HG03378 (cell line): ENCODE measurements at regions not wholly inside any gene's neighbourhood (a gene's known extent, or its start where the extent isn't known, plus 50 kb on each side); places are given as distances from the start of the nearest gene placed in this dataset.
"Not testable (repeated sequence)": the region's sequence is repeated elsewhere in the genome, so short reads cannot be mapped to it uniquely, and the experiment has no call there.

Experiments used
- ATAC-seq: cut with Tn5 transposase; IDR thresholded peaks from one replicate; pipeline ENCODE4 v1.9.1; 2021; ENCODE audit warnings: mild to moderate bottlenecking, moderate library complexity; ENCODE audit not compliant: unreplicated experiment

GRCh38 chr15:92705764-92706163 is 50.2 kb upstream of the FAM174B start:
- no peak for ATAC-seq

GRCh38 chr15:92706201-92706600 is 50.6 kb upstream of the FAM174B start:
- ATAC-seq: no peak

- no peak for ATAC-seq
Measured at GRCh38 chr15:92707880-92708551, 52.4 kb upstream of the FAM174B start.

GRCh38 chr15:92708635-92709034 is 53.1 kb upstream of the FAM174B start:
- ATAC-seq: no peak

GRCh38 chr15:92709110-92709790 is 53.7 kb upstream of the FAM174B start:
- ATAC-seq: no peak

GRCh38 chr15:92711457-92711831 is 55.9 kb upstream of the FAM174B start:
- no peak for ATAC-seq

- ATAC-seq: peak; percentile 30
Measured at GRCh38 chr15:92714077-92714476, 58.5 kb upstream of the FAM174B start.

GRCh38 chr15:92714477-92715401 is 59.2 kb upstream of the FAM174B start:
- ATAC-seq: peak; percentile 77

- ATAC-seq: no peak
Measured at GRCh38 chr15:92715758-92716157, 60.2 kb upstream of the FAM174B start.

GRCh38 chr15:92719021-92719420 is 63.4 kb upstream of the FAM174B start:
- no peak for ATAC-seq

GRCh38 chr15:92724144-92724543 is 68.6 kb upstream of the FAM174B start:
- ATAC-seq: no peak

- no peak for ATAC-seq
Measured at GRCh38 chr15:92725171-92725570, 69.6 kb upstream of the FAM174B start.

GRCh38 chr15:92728266-92728665 is 72.7 kb upstream of the FAM174B start:
- ATAC-seq: no peak

- no peak for ATAC-seq
Measured at GRCh38 chr15:92733090-92733933, 77.7 kb upstream of the FAM174B start.

GRCh38 chr15:92733934-92734521 is 78.5 kb upstream of the FAM174B start:
- no peak for ATAC-seq

GRCh38 chr15:92739246-92739645 is 83.7 kb upstream of the FAM174B start:
- ATAC-seq: not testable (repeated sequence)

- ATAC-seq: no peak
Measured at GRCh38 chr15:92745845-92746271, 90.3 kb upstream of the FAM174B start.

- no peak for ATAC-seq
Measured at GRCh38 chr15:92747047-92747446, 91.5 kb upstream of the FAM174B start.

GRCh38 chr15:92749216-92749615 is 93.6 kb upstream of the FAM174B start:
- ATAC-seq: no peak

GRCh38 chr15:92749946-92750345 is 94.4 kb upstream of the FAM174B start:
- no peak for ATAC-seq
